ENCODE measurements at regions not wholly inside any gene's neighbourhood (a gene's known extent, or its start where the extent isn't known, plus 50 kb on each side); places are given as distances from the start of the nearest gene placed in this dataset.

DNA sequence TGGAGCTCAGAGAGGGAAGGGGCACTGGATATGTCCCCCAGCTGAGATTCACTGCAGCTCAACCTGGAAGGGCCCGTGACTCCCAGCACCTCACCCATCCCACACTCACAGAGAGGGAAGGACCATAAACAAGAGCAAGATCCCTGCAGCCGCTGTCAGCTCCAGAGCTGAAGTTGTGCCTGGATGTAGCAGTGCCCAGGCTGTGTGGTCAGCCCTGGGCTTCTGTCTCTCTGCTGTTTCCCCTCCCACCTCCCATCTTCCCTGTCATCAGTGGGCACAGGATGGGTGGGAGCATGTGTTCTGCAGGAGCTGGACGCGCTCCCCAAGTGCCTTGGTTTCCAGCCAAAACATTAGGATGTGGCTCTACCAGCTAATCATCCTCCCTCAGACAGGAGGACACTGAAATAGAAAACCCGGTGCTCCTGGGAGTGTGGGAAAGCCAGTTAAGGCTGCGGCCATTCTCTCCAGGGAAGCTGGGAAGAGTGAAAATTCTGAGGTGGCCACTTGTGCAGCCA, 282.7 kb downstream of the NPHP4 start:
- TF ChIP-seq, protein P1, sequence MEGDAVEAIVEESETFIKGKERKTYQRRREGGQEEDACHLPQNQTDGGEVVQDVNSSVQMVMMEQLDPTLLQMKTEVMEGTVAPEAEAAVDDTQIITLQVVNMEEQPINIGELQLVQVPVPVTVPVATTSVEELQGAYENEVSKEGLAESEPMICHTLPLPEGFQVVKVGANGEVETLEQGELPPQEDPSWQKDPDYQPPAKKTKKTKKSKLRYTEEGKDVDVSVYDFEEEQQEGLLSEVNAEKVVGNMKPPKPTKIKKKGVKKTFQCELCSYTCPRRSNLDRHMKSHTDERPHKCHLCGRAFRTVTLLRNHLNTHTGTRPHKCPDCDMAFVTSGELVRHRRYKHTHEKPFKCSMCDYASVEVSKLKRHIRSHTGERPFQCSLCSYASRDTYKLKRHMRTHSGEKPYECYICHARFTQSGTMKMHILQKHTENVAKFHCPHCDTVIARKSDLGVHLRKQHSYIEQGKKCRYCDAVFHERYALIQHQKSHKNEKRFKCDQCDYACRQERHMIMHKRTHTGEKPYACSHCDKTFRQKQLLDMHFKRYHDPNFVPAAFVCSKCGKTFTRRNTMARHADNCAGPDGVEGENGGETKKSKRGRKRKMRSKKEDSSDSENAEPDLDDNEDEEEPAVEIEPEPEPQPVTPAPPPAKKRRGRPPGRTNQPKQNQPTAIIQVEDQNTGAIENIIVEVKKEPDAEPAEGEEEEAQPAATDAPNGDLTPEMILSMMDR (IDR thresholded peaks at IDR 0.05; ENCODE audit: borderline replicate concordance, extremely low read depth, low read length, poor library complexity, severe bottlenecking), result no peak
- no peak for TF ChIP-seq EZH2 (IDR thresholded peaks at IDR 0.05; ENCODE audit: borderline replicate concordance, low read depth, low read length, severe bottlenecking)
